Esophagus squamous epithelium (tissue), 4 donors: ENCODE measurements at regions not wholly inside any gene's neighbourhood (a gene's known extent, or its start where the extent isn't known, plus 50 kb on each side); places are given as distances from the start of the nearest gene placed in this dataset.

Experiments used
- CTCF ChIP-seq, 6 experiments: fragments of 450-650 bp in 4 of 6; fragments of 200-600 bp in 2 of 6; sonication (generic) in 2 of 6; IDR thresholded peaks; one replicate each; pipeline ENCODE4 v1.5.1; 2016 to 2019; ENCODE audit warnings: antibody characterized with exemption in 6 of 6, mild to moderate bottlenecking in 4 of 6, moderate library complexity in 4 of 6
- POLR2A ChIP-seq, 4 donors: fragments of 450-650 bp; IDR thresholded peaks; one replicate each; pipeline ENCODE4 v1.6.1; 2017; ENCODE audit warnings: antibody characterized with exemption in 4 of 4, mild to moderate bottlenecking in 4 of 4, moderate library complexity in 3 of 4

GRCh38 chr2:158015428-158016076 lies 86.1 kb upstream of the UPP2 start:
- TF ChIP-seq CTCF (IDR thresholded peaks at IDR 0.05) (no peak), POLR2A (IDR thresholded peaks at IDR 0.05) (no peak)
